ENCODE measurements at regions not wholly inside any gene's neighbourhood (a gene's known extent, or its start where the extent isn't known, plus 50 kb on each side); places are given as distances from the start of the nearest gene placed in this dataset.
A peak's percentile ranks its signal among the peaks of the same experiment; 100 is the strongest.

DNA sequence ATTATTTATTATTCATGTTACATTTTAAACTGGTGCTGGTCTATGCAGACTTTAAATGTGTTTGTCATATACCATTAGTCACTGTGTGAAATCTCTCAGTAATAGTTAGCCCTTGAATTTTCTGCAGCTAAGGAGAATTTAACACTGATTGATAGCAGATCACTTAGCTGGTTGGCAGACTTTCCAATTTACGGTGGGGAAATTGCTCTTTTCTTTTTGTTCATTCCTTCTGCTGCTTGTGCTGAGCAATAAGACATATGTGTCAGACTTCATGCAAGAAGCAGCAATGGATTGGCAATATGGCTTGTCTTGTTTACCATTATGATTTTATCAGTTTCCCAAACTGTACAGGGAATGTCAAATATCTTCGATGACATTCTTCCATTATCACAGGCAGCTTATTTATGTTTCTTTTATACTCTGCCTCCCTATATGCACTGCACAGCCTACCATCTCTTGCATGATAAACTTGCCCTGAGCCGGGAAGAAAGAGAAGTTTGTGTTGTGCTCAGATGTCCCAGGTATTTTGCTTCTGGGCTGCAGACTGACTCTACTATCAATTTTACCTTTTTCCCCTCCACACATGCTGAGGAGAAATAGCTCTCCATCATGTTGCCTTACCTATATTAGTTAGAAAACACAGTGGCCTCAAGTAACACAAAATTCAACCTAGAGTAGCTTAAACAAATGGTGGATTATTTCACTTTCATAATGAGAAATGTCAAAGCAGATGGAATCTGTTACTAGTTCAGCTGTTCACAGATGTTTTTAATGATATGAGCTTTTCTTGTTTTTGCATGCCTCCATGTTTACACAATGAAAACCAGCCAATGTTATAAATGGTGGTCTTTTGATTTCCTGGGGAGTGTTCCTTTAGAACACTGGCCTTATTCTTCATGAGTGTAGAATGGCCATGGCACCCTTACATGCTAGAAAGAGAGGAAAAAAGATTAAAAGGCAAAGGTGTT is 968.1 kb upstream of the GOT2 start:
- CTCF ChIA-PET = no interaction called here
- H3K9me3 Mint-ChIP-seq (ENCODE audit: unreplicated experiment) = no peaks in the 10 kb centered on the region
- POLR2A ChIA-PET = interaction anchor here (0.6 kb wide), 1 partner anchor 1000 kb away, joined by 4 read pairs; no protein-coding TSS in a partner anchor
- no peak for TF ChIP-seq CTCF (IDR thresholded peaks at IDR 0.05; ENCODE audit: unreplicated experiment)
- no peaks in the 10 kb centered on the region for H3K27me3 Mint-ChIP-seq (ENCODE audit: insufficient read depth, unreplicated experiment)
- DNase-seq (ENCODE audit: unreplicated experiment) = no peak
- H3K36me3 Mint-ChIP-seq (ENCODE audit: insufficient read depth, unreplicated experiment) = no peaks in the 10 kb centered on the region
- H3K27ac Mint-ChIP-seq (ENCODE audit: low read depth, unreplicated experiment) = no peak overlapping the region
- peaks cover 5% of the 10 kb centered on the region for H3K4me1 Mint-ChIP-seq (ENCODE audit: insufficient read depth, unreplicated experiment)
- no TSS peak for BruUV-seq (replicated peaks)
- intact Hi-C loops (cut with micrococcal nuclease) = no loop called here
- no peak overlapping the region for H3K4me3 Mint-ChIP-seq (ENCODE audit: unreplicated experiment)

DNA sequence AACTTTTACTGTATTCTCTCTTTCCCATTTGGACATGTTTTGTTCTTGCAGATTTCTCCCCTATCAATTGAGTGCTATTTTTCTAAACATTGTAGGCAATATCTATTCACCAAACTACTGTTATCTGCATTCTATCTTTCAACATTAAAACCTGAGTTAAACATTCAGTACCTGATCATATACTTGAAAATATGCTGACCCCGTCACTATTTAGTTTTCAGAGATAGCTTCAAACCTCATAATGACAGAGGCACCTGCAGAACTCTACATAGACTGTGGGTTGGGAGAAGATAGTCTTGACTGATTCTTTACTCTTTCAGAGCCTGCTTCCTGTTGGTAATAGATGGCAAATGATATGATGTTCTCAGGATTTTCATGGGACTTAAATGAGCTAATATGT is 965.7 kb upstream of the GOT2 start:
- intact Hi-C loops (cut with micrococcal nuclease) = no loop called here
- POLR2A ChIA-PET = no interaction called here
- Mint-ChIP-seq H3K36me3 (ENCODE audit: insufficient read depth, unreplicated experiment) (no peaks in the 10 kb centered on the region), H3K9me3 (ENCODE audit: unreplicated experiment) (no peaks in the 10 kb centered on the region), H3K4me3 (ENCODE audit: unreplicated experiment) (no peak overlapping the region), H3K27ac (ENCODE audit: low read depth, unreplicated experiment) (no peak overlapping the region), H3K4me1 (ENCODE audit: insufficient read depth, unreplicated experiment) (peaks cover 5% of the 10 kb centered on the region), H3K27me3 (ENCODE audit: insufficient read depth, unreplicated experiment) (no peaks in the 10 kb centered on the region)
- DNase-seq (ENCODE audit: unreplicated experiment) = no peak
- BruUV-seq (replicated peaks) = no TSS peak
- TF ChIP-seq CTCF (IDR thresholded peaks at IDR 0.05; ENCODE audit: unreplicated experiment) = no peak
- CTCF ChIA-PET = interaction anchor here (0.6 kb wide), 1 partner anchor 325 kb away, joined by 3 read pairs; no protein-coding TSS in a partner anchor

DNA sequence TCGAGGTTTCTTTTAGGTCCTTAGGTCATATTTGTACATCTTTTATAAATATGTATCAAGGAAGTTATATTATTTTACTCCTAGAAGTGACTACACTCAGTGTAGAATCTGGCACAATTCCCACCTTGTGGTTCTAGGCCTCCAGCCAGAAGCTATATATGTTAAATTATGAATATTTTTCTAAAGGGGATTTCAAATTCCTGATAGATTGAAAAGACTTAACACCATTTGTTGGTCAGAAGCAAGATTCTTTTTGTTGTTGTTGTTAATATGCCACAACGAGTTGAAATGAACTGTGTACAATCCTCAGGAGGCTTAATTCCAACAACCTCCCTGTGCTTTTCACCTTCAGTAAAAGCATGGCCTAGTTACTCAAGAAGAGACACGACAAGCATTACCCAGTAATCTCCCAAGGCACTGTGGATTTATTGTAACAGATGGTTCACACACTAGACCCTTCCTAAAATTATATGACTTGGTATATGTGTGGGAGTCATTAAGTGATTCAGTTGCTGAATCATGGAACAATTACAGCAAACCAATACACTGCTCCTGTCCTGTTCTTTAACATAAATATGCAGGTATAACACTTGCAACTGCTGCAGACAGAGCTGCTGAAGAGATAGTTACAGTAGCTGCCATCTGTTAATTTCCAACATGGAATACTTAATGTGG is 964.4 kb upstream of the GOT2 start:
- intact Hi-C loops (cut with micrococcal nuclease) = no loop called here
- BruUV-seq (replicated peaks) = no TSS peak
- ChIA-PET CTCF (interaction anchor here (0.6 to 1.0 kb wide), 3 partner anchors 103 to 424 kb away, joined by 3 read pairs; no protein-coding TSS in a partner anchor), POLR2A (no interaction called here)
- no peak overlapping the region for H3K27ac Mint-ChIP-seq (ENCODE audit: low read depth, unreplicated experiment)
- no peaks in the 10 kb centered on the region for H3K9me3 Mint-ChIP-seq (ENCODE audit: unreplicated experiment)
- H3K4me1 Mint-ChIP-seq (ENCODE audit: insufficient read depth, unreplicated experiment) = peaks cover 5% of the 10 kb centered on the region
- DNase-seq (ENCODE audit: unreplicated experiment) = peak; percentile 59
- H3K4me3 Mint-ChIP-seq (ENCODE audit: unreplicated experiment) = no peak overlapping the region
- H3K36me3 Mint-ChIP-seq (ENCODE audit: insufficient read depth, unreplicated experiment) = no peaks in the 10 kb centered on the region
- no peak for TF ChIP-seq CTCF (IDR thresholded peaks at IDR 0.05; ENCODE audit: unreplicated experiment)
- no peaks in the 10 kb centered on the region for H3K27me3 Mint-ChIP-seq (ENCODE audit: insufficient read depth, unreplicated experiment)

GRCh38 chr16:59697761-59698160 is 963.6 kb upstream of the GOT2 start:
- H3K4me3 Mint-ChIP-seq (ENCODE audit: unreplicated experiment) = no peak overlapping the region
- H3K9me3 Mint-ChIP-seq (ENCODE audit: unreplicated experiment) = no peaks in the 10 kb centered on the region
- no TSS peak for BruUV-seq (replicated peaks)
- H3K27me3 Mint-ChIP-seq (ENCODE audit: insufficient read depth, unreplicated experiment) = no peaks in the 10 kb centered on the region
- intact Hi-C loops (cut with micrococcal nuclease) = no loop called here
- ChIA-PET POLR2A (interaction anchor here (0.7 kb wide), 1 partner anchor 39 kb away, joined by 7 read pairs; no protein-coding TSS in a partner anchor), CTCF (interaction anchor here (0.6 to 1.0 kb wide), 3 partner anchors 104 to 424 kb away, joined by 3 read pairs; no protein-coding TSS in a partner anchor)
- H3K4me1 Mint-ChIP-seq (ENCODE audit: insufficient read depth, unreplicated experiment) = peaks cover 5% of the 10 kb centered on the region
- DNase-seq (ENCODE audit: unreplicated experiment) = no peak
- no peak for TF ChIP-seq CTCF (IDR thresholded peaks at IDR 0.05; ENCODE audit: unreplicated experiment)
- no peak overlapping the region for H3K27ac Mint-ChIP-seq (ENCODE audit: low read depth, unreplicated experiment)
- no peaks in the 10 kb centered on the region for H3K36me3 Mint-ChIP-seq (ENCODE audit: insufficient read depth, unreplicated experiment)
